ENCODE measurements at regions not wholly inside any gene's neighbourhood (a gene's known extent, or its start where the extent isn't known, plus 50 kb on each side); places are given as distances from the start of the nearest gene placed in this dataset.
A peak's percentile ranks its signal among the peaks of the same experiment; 100 is the strongest.
"Not testable (repeated sequence)": the region's sequence is repeated elsewhere in the genome, so short reads cannot be mapped to it uniquely, and the experiment has no call there.

DNA sequence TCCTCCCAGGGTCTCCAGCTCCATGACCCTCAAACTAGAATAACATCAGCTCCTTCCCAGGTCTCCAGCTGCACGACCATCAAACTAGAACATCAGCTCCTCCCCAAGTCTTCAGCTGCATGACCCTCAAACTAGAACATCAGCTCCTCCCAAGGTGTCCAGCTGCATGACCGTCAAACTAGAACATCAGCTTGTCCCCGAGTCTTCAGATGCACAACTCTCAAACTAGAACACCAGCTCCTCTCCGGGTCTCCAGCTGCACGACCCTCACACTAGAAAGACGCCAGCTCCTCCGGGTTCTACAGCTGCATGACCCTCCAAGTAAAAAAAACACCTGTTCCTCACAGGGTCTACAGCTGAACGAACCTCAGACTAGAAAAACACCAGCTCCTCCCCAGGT is 312.9 kb upstream of the TFPI start:
- no peak for DNase-seq

DNA sequence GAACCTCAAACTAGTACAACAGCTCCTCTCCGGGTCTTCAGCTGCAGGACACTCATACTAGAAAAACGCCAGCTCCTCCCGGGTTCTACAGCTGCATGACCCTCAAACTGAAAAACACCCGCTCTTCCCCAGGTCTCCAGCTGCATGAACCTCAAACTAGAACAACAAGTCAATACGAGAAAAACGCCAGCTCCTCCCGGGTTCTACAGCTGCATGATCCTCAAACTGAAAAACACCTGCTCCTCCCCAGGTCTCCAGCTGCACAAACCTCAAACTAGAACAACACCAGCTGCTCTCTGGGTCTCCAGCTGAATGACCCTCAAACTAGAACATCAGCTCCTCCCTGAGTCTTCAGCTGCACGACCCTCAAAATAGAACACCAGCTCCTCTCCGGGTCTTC is 315.0 kb upstream of the TFPI start:
- DNase-seq: no peak

DNA sequence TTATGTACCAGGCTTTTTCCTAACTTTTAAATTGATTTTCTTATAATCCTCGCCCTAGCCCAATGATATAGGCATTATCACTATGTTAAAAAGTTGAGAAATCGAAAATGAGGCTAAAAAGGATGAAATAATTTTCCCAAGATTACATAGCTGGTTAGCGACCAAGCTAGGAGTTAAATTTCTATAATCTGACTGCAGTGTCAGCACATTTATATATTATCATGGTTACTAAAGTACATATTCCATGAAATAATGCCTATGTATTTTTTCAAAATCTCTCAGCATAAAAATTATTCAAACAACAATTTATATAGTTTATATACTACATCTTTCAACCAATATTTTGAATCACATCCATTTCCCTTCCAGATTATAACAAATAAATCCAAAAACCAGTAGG is 317.3 kb upstream of the TFPI start:
- no peak for DNase-seq

DNA sequence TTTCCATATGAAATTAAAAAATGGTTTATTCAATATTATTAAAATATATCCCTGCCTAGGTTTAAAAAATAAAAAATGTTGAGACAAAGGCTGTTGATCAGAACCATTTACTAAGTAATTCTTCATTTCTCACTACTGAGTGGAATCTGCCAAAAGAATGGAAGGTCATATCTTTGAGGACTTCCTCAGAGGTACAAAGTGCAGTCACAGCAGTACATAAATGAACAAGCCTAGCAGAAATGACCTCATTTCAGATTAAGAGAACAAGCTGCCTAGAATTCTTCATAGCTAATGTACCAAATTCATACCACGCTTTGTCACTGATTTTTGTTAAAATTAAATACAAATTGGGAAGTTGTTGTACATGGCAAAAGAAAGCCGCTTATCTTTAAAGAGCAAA is 318.9 kb upstream of the TFPI start:
- no peak for DNase-seq

DNA sequence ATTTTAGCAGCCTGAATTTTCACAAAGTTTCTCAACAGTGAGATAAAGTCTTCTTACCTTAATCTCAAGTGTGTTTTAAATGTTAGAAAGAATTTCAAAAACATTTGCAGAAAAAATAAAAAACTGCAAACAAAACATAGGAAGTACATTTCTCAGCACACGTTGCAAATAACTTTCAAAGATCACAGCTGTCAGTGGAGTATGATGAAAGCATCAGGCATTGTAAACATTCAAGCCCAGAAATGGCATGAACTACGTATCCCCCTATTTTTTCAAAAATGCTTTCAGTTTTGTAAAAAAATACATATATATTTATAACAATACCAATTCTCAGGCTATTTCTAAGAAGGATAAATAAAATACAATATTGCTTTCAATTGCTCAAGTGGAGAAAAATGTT is 320.6 kb upstream of the TFPI start:
- DNase-seq: no peak

DNA sequence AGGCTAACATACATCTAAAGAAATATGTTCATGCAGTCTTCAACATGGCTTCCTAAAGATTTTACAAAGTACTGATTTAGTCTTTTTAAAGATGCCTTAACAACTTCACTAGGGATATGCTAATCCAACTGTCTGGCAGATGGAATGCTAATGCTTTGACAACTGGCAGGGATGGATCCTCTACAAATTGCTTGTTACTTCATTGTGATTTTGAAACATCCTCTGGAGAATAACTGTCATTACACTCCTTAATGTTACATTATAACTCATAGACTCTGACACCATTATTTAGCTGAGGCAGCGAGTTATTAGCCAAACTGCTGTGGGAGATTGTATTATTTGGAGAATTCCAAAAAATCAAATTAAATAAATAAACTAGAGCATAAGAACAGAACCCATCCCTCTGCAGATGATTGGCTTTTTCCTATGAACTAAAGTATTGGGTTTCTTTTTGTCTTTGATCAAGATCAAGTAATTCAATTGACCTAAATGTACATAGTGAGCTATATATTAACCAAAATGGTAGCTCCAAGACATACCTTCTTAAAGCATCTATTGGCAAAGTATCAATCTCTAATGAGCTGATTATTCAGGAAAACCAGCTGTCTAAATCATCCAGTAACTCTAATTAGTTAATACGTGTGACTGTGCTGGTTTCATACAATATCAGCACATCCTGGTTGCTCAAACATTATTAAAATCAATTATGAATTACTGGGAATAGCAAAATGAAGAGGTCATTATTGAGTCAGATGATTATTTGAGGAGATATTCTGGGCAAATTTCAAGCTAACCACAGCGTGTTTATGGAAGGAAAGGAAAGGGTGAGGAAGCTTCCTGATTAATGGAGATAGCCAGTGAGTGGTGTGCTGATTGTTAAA is 321.3 kb upstream of the TFPI start:
- peak in 1 of 56 donors; percentile 3 for DNase-seq

DNA sequence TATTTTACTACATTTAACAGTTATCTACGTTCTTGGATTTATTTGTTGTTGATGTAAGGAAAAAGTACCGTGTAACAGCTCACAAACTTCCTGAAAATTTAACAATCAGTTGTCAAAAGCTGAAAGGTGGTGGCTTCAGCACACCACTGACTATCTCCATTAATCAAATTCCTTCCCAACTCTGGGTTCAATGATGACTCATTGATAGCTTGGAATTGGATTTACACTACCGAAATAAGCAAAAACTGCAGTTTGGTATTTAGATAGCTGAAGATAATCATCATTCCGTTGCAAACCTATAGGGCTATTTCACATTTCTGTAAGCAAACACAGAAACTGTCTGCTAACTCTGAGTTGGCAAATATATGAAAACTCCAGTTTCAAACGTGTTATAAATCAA is 322.3 kb upstream of the TFPI start:
- no peak for DNase-seq

DNA sequence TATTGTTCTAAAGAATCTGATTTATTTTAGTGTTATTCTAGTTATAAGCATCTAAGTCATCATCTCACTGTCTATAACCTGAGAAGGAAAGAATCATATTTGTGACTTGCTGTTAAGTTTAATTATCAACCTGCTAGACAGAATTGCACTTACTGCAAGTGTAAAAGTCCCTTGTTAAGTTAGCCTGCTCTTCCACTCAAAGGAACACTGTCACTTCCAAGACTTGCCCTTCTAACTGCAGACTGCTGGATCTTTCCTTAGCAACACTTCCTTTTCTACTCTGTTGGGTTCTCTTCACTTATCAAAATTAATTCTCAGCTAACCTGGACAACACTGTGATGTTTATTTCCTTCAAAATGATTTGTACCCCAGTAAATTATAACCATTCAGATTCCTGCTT is 323.2 kb upstream of the TFPI start:
- no peak for DNase-seq

DNA sequence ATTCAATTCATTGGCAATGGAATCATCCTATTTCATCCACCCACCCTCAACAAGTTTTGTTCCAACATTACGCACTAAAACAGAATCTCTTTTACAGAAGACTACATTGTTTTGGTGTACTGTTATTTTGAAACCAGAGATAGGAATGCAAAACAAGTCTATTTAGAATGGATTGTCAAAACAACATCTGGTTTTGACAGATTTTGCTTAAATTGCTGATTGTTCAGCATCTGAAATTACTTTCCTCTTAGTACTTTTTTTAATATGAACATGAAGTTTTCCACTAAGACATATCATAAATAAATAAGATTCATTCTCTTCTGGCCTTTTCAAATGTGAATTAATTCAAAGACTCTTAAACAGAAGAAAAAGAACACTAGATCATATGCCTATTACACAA is 323.9 kb upstream of the TFPI start:
- no peak for DNase-seq

DNA sequence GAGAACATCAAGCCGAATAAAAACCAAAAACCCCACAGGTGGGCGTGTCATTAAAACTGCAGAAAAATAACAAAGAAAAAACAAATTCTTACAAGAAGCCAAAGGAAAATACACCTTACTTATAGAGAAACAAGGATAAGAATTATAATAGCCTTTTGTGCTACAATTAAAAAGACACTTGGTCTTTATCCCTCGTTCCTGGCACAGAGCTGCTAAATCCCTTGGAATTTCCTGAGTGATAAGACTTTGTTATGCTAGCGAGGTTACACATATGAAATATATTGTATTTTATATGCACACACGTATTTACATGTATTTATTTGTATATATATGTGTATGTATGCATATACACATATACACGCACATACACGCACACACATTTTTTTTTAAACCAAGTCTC is 325.3 kb upstream of the TFPI start:
- DNase-seq: no peak

DNA sequence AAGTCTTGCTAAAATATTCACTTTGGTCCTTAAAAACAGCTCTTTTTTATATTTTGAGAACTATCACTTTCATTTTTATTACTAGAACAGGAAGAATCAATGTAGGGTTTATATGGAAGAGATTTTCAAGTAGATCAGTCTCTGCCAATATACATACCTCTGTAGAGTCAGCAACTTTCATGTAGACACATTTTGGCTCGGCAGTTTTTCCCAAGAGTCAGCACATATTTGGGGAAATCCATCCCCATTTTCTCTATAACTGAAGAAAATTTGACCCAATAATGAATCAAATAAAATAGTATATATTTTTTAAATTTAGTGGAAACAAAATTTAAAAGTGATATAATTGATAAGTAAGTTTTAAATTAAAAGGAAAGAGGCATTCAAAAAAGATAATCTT is 329.8 kb upstream of the TFPI start:
- DNase-seq: no peak

DNA sequence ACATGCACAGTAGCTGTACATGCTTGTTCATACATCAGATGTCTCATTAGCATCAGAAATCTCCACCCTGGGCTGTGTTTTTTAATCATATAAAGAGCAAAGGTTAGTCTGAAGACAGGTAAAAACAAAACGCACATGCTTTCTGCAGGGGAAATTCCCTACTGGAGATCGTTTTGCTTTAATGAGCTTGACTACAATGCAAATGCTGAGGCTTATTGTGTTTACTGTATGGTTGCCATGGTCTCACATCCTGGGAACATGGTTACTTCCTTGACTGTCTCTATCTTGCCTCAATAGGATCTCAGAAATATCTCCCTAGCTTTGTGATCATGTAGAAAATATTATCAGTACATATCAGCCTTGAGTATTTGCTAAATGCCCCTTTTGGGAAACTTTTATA is 336.5 kb upstream of the TFPI start:
- no peak for DNase-seq

DNA sequence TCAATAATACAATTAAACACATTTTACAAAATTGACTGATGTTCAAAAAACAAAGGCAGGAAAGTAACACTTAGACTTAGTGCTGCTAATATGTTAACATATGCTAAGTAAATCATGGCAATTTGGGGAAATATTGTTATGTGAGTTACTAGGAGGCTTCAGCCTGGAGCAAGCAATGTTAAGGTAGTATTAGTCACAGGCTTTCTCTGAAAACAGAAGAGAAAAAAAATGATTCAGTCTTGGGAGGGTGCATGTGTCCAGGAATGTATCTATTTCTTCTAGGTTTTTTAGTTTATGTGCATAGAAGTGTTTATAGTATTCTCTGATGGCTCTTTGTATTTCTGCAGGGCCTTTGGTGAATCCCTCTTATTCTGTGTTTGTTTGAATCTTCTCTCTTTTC is 345.8 kb upstream of the TFPI start:
- DNase-seq: no peak

DNA sequence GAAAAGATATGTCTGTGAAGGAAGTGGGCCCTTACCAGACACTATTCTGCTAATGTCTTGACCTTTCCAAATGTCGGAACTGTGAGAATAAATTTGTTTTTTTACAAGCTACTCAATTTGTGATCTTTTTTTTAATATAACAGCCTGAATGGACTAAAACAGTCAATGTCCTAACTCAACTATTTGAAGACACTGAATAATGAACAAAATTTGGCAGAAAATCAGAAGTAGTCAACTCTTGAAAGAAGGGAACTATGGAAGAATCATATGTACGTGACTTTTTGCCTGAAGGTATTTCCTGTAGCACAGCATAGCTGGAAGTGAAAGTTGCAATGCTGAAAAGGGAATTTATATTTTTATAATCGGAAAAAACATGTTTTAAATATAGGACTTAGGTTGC is 351.8 kb upstream of the TFPI start:
- no peak for DNase-seq

DNA sequence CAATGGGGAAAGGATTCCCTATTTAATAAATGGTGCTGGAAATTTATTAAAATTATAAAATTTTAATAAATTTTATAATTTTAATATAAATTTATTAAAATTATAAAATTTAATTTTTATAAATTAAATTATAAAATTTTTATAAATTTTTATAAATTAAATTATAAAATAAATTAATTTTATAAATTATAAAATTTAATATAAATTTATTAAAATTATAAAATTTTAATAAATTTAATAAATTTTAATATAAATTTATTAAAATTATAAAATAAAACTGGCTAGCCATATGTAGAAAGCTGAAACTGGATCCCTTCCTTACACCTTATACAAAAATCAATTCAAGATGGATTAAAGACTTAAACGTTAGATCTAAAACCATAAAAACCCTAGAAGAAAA is 356.7 kb upstream of the TFPI start:
- DNase-seq: not testable (repeated sequence)

DNA sequence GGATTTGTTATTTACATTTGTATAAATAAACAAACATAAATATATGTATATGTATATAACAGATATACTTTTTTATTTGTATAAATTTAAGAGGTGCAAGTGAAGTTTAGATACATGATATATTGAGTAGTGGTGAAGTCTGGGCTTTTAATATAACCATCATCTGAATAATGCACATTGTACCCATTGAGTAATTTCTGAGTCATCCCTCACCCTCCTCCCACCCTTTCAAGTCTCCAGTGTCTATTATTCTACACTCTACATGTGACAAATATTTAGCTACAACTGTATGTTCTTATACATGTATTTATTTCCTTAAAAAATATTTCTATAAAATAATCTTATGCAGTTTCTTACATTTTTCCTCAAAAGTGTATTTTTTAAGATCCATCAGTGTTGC is 358.7 kb upstream of the TFPI start:
- DNase-seq: no peak

DNA sequence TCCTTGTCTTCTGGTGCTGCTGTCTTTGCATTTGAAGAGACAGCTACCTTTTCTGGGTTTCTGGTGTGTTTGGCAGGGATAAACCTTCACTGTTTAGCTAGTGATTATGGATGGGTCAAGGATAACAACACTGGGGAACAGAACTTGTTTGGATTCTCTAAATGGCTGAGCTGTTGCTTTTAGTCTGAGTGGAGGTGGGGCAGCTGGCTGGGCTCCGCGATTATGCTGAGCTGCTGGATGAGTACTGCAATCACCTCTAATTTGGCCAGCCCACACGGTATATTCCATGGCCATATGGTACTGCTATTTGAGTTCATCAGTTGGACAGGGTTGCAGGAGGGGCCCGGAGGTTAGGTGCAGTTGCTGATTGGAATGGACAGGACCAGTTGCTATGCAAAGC is 361.6 kb upstream of the TFPI start:
- no peak for DNase-seq

DNA sequence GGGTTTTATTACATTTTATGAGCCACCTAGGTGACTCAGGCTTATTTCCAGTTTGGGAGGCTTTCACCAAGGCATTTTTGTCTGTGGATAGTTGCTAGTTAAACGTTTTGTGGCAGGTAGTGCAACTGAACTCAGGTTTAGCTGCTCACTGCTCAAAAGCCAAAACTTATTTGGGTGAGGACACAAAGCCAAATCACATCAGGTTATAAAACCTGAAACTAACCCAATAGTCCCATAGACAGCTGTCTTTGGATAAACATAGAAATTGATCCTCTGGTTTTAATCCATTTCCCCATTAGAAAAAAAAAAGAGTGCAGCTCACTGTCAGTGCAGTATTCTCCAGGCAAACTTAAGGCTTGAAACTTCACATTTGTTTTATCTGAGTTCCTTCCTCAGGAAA is 362.6 kb upstream of the TFPI start:
- no peak for DNase-seq

DNA sequence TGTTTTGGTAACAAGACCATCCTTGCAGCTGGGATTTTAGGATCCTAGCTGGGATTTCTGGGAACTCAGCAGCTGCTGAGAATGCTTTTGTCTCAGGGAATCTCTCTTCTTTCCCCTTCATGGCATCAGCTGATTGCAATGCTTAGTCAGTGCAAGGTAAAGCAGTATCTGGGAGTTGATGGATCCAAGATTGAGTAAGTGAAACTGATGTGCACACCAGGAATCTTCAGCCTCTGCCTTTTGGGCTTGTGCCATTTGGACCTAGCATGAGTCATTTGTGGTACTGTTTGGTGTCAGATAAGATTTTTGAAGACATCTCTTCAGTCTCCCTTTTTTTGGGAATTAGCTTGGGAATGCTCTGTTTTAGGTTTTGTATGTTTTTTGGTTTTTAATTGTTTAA is 363.3 kb upstream of the TFPI start:
- DNase-seq: no peak

DNA sequence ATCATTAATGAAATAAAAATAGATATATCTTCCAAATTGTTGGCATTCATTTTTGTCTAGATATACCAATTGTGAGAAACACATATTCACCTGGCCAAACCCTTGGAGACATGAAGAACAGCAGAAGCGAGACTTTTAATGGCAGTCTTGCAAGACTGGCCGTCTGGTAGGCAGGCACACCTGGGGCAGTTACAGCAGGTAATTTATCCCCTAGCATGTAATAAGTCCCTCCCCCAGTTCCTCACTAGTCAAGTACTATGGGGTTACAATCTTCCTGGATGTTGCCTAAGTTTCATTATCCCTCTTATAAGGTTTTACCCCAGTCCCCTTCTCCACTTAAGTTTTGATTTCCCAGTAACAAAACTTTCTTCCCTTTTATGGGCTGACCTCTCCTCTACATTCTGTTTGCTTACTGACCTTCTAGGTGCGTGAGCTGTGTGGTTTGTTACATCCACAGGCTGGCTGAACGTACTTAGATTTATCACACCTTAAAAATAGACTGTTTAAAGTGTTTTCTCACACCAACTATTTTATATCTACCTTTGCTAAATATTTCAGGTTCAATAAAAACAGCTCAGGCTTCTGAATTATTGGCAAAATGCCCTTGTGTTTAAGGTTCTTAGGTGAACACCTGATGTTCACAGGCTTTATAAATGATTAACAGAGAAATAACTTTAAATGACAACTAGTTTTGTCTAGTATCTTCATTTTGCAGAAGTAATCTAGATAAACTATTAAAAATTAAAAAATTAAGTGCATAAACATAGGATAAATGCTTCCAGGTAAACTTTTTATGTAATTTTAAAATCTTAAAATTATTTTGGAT is 365.0 kb upstream of the TFPI start:
- no peak for DNase-seq

DNA sequence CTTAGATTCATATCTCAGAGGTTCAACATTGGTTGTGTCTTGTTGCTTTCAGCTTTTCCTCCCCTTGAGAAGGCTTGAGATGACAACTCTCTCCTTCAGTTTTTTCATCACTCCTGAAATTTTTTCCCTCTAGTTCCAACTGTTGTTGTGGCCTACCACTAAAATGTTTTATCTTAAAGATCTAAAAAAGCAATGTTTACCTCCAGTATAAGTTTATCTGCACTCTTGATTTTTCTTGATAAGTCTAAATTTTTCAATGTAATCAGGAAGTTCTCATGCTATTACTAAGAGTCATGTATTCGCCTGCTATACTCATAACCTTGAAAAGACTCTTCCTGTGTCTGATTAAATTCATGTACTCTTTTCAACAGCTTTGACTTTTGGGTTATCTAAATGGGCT is 366.3 kb upstream of the TFPI start:
- DNase-seq: no peak

DNA sequence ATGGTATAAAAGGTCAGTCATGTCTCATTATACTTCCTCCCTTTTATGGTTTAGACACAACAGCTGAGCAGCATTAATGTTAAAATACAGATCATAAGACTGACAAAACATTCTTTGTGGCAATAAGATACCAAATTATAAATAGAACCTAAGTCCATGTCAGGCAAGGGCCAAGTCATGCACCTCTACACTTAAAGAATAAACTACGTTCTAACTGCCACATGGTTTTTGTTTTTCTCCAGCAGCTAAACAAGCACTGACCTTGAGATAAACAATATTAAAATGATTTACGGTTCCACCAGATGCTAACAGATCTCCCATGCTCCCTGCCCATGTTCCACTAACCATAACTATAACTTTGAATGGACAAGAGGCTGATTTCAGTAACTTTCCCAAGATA is 368.6 kb upstream of the TFPI start:
- no peak for DNase-seq

DNA sequence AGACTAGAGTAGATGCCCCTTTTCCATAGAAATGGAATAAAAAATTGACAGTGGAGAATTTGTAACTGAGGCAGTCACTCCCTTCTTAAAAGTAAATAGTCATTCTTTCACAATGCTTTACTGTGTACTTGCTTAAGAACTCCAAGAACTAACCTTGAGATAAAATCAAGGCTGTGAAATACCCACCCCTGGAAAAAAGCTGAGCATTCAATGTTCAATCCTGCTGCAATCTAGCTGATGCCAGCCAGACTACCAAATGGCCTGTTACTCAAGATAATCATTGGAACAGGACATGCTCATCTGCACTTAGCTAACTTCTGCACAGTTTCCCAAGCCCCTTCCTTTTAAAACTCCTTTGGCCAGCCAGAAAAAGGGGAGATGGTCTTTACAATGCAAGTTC is 367.4 kb upstream of the GULP1 start:
- no peak for DNase-seq

Measured in nucleus accumbens (tissue), 56 donors.